GM19324 (cell line): ENCODE measurements at regions not wholly inside any gene's neighbourhood (a gene's known extent, or its start where the extent isn't known, plus 50 kb on each side); places are given as distances from the start of the nearest gene placed in this dataset.

Experiments
- ATAC-seq: cut with Tn5 transposase; IDR thresholded peaks from one replicate; pipeline ENCODE4 v1.9.1; 2021; ENCODE audit warnings: mild to moderate bottlenecking, moderate library complexity; ENCODE audit not compliant: unreplicated experiment, low FRiP score

DNA sequence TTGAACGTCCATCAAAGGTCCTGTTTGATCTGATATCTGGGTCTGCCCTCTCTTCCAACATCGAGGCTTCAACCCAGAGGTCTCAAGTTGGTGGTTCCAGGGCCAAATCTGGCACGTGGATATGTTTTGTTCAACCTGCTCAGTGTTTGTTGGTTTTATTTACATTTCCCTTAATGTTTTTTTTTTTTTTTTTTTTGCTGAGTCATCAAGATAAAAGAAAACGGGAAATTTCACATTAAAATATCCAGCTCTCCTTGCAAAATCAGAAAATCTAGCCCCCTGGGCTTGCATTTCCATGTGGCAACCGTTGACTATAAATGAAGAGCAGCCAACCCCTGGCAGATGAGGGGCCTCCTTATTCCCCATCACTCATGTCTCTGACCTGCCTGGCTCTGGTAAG is 765.6 kb upstream of the TBX3 start:
- no peak for ATAC-seq

DNA sequence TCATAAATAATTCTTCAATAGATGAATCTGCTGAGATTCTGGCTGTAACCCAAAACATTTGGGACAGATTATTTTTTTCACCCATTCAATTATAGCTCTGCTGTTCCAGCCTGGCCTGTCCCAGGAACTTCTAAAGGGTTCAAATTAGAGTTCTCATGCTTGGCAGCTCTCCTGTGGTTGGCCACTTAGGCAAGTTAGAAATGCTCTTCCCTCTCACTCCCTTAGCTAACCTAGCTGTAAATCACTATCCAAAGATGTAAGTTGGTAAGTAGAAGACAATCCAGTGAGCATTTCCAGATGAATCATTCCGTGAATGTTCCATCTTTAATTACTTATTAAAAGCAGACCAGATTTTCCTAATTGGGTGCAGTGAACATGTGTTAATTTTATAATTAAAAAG is 760.4 kb upstream of the TBX3 start:
- no peak for ATAC-seq

DNA sequence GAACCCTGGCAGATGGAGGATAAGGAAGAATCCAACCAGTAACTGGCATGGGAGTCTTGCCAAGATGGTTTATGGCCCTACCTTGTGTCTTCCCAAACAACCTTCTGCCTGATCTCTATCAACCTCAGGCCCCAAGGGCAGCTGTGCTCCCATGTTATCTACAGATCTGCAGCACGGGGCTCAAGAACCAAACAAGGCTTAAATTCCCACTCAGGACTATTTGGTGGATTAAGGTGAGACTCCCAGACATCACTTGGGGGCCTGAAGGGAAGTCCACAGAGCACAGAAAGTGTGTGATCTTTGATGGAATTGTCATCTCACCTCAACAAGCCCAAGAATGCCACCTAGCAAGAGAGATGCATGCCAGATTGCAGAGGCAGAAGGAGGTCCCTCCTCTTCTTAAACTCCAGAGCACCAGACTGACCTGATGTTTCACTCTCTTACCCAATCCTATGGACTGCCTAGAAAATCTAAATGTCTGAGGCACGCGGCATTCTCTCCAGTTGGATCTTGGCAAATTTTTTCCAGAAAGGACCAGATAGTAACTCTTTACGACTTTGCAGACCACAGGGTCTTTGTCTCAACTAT is 759.5 kb upstream of the TBX3 start:
- ATAC-seq, result no peak

DNA sequence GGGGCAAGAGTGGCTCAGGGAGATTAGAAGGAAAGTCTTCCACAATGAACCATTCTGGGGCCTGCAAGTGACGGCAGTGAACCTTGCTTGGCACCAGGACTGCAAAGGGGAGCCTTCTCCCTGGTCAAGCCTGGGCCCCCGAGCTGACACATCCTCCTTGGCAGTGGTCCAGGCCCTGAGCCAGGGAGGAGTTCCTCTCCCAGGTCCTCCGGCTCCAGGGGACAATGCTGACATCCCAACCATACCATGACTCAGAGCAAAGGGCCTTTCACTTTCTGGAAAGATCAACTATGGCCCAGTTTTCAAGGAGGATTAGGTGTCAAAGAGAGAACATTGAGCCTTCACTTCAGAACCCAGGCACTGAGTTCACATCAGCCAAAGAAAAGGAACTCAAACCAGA is 756.5 kb upstream of the TBX3 start:
- ATAC-seq, result no peak

DNA sequence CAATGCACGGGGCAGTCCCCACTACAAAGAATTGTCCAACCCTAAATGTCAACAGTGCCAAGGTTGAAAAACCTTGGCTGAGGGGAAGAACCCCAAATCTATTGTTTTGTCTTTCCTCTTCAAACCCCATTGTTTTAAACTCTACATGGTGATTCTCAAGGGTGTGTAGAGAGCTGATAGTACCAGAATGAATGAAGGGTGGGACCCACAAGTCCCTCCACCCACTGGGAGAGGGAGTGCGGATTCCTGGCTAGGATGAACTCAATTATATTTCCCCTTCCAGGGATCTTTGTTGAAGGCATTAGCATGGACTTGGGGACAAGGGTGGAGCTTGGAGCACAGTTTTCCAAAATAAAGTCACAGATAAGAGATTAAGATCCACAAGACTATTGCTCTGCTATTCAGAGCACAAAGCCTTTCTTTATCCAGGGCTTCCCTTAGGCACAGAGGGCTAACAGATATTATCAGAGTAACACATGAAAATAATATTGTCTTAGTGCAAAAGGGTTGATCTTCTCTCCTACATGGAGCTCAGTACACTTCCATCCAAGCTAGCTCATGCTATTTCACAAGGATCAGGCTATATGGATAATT is 755.1 kb upstream of the TBX3 start:
- ATAC-seq, result no peak

DNA sequence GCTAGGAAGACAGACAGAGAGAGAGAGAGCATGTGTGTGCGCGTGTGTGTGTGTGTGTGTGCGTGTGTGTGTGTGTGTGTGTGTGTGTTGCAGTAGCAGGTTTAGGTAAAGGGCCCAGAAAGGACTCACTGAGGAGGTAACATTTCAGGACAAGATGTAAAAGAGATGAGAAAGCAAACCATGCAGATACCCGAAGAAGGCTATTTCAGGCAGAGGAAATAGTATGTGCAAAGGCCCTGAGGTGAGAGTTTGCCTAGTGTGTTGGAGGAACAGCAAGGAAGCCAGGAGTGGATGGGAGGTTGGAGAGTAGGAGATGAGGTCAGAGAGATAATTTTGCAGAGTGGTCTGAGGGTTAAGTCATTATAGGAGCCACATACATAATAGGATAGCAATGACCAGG is 754.3 kb upstream of the TBX3 start:
- ATAC-seq, result no peak

DNA sequence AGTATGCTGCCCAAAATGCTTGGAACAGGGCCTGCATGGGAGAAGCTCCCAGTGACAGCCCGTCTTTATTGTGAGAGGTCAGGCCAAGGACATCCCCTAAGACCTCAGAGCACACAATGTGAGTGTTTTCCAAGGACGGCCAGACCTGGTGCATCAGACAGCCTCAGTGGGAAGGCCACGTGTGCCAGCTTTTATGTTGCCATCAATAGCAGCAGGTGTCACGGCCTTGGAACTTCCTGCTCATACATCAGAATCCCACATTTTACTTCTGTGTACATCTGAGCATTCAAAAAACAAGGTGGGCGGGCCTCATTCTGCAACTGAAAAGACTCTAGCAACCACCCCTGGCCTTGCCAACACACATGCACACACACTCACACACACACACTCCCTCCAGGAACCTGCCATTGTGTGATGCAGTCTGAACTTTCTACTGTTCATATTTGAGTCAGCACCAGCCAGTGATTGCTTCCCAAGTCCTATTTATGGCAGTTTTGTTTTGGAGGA is 753.1 kb upstream of the TBX3 start:
- no peak for ATAC-seq

DNA sequence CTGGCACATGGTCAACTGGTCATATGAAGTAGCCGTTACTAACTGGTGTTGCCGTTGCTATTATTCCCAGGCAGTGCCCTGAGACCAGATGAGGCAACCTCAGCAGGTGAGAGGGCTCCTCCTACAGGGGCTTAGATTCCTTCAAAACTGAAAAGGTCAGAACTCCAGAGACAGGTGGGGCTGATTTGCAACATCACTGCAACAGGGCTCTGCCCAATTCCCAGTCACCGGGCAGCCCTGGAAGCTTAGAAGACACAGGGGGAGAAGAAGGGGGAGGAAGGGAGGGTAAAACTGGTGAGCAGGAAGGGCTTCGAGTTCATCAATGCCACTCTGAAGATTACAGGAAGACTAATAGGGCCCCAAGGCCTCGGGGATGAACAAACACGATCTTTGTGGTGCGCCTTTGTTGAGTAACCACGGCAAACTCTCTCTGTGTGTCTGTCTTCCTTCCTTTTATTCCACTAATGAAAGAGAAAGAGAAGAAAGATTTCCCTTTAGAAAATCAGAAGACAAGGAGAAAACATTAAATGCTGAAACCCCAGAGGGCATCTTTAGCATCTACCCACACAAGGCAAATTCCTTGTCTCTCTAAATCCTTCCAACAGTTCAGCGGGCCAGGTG is 749.1 kb upstream of the TBX3 start:
- ATAC-seq, result no peak

DNA sequence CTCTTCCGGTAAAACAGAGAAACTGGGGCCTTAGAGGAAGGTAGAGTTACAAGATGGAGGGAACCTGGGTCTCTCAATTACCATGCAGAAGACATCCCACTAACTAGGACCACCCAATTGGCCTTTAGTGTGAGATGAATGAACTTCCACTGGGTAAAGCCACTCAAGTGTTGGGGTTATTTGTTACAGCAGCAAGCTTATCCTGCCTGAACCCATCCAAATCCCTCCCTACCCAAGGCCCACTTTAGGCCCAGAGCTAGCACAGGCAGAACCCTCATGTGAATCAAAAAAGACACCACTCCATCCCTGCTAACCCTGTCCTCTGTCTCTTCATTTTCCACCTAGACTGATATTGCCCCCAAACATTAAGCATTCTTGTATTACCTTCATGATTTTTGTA is 746.7 kb upstream of the TBX3 start:
- no peak for ATAC-seq

DNA sequence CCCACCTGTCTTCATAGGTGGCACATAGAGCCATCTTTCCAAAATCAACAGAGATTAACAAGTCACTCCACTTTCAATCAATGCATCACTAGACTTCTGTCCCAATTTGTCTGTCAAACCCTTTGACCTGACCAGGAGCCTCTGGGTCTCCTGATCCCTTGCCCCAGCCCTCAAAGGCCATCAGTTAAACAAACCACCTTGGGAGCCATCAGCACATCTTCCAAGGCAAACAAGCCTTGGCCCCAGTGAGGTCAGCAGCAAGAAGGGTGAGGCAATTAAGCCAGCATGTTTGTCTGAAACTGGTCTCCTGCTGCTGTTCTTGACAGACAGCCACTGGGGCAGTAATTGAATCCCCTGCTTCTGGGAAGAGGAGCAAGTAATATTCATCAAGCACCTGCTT is 742.8 kb upstream of the TBX3 start:
- ATAC-seq, result no peak

DNA sequence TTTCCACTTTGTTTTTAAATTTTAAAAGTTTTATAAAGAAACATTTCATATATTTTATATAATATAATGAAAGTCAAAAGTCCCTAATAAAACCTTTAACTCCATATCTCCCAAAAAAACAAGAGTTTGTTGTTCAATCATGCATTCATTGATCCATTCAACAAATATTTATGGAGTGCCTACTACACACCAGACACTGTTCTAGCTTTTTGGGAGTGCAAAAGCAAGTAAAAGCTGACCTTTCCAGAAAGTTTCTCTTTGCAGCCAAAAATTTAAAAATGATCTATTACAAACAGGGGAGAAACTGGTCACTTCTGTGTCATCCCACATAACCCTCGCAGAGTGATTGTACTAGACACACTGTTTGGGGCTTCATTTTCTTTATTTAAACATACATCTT is 740.0 kb upstream of the TBX3 start:
- no peak for ATAC-seq

DNA sequence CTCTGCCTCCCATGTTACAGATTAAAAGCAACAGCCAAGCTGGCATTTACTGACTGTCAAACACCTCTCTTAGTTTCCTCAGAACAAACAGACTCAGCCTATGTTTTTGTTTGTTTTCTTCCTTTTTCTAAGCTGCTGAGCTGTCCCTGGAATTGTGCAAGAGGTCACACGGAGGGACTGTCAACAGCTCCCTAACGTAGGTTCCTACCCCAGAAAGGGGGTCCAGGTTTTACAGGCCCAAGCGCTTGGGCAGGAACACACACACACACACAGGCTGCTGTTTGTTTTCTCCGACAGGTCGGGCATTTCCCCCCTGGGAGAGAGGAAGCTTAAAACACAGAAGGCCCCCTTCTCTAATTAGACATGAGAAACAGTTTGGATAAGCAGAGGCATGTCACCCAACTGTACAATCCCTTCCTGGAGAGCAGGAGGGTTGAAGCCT is 739.6 kb upstream of the TBX3 start:
- no peak for ATAC-seq

DNA sequence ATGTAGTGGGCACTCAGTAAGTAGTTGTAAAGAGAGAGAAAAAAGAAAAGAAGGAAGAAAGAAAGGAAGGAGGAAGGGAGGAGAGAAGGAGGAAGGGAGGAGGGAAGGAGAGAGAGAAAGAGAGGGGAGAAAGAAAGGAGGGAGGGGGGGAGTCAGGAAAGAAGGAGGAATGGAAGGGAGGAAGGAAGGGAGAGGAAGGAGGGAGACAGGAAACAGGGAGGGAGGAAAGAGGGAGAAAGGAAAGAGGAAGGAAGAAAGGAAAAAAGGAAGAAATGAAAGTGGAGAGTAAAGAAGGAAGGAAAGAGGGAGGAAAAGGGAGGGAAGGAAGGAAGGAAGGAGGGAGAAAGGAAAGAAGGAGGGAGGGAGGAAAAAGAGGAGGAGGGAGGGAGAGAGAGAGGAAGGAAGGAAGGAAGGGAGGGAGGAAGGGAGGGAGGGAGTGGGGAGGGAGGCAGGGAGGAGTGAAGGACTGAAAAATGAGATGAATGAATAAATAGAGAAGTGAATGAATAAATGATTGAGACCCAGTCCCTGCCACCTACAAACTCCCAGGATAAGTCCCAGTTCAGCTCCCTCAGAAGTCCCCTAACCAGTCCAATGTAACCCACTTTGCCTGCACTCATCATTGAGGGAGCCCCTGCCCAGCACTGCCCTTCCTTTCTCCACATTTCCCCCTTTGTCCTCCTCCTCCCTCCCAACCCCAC is 739.0 kb upstream of the TBX3 start:
- ATAC-seq, result no peak

DNA sequence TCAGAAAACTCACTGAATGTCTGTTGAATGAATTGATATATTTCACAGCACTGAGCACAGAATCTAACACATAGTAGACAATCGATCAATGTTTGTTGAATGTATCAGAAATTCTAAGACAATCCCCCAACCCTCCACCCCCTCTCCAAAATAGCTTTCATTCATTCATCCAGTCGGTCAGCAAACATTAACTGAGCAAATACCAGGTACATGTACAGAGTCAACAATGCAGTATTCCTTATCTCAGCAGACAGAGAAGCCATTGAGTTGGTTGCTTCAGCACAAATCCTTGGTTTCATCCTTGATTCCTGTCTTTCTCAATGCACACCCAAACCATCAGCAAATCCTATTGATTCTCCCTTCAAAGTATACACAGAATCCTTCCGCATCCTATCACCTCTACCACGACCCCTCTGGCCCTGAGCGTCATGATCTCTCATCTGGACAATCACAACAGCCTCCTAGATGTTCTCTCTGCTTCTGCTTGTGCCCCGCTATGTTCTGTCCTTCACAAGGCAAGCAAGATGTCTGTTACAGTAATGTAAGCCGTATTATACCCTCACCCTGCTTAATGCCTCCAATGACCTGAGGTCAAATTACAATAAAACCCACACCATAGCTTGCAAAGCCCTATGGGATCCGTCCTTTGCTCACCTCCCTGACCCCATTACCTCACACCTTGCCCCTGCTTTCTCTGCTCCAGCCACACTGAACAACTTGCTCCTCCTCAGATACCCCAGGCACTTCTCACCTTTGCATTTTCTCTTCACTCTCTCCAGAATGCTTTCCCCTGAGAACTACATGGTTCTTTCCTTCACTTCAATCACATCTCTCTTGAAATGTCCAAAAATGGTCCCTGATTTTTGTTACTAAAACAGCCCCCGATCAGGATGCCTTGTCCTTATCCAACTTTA is 738.1 kb upstream of the TBX3 start:
- no peak for ATAC-seq

DNA sequence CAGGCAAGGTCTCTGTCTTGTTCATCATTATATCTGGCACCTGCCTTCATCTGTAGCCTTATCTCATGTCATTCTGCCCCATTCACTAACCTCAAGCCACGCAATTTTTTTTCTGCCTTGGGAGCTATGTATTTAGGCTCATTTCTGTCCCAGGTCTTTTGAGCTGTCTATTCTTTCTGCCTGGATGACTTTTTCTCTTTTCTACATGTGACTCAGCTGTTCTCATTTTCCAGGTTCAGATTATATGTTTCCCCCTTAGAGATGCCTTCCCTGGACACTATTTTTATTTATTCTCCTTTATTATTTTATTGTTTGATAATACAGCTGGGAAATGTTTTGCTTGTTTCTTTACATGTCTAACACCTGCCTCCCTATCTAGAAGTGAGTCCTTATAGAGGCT is 737.4 kb upstream of the TBX3 start:
- no peak for ATAC-seq

DNA sequence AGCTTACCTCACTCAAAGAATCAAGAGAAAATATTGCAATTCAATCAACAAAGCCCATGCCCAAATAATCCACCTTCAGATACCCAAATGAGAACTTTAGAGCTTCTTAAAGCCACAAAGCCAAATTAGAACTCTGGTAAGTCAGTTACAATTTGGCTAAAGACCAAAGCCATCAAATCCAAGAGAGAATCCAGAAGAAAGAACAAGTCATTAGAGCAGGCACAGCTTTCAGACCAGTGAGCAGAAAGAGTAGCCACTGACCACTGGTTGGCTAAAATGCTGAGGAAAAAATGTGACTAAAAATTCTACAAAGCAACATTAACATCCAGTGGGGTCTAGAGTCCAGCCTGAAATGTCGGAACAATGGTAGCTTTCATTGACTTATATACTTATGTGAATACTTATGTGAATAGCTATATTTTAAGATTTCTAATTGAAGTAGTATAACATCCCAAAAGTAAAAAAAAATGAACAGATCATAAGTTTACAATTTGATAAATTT is 735.2 kb upstream of the TBX3 start:
- ATAC-seq, result no peak

DNA sequence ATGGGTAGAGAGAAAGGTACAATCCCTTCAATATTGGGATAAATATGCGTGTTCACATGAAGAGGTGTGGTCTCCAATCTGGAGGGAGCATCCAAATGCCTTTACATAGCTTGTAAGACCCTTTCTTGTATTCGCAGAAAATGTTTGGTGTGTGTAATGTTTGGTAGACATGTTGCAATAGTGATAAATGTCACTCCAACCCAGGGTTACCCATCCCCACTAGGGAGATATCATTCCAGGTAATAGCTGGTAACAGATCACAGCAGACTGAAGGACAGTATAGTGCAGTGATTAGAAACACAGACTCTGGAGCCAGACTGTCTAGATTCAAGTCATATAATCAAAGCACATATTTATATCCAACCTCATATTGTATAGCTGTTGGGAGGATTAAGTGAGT is 733.6 kb upstream of the TBX3 start:
- ATAC-seq, result no peak

DNA sequence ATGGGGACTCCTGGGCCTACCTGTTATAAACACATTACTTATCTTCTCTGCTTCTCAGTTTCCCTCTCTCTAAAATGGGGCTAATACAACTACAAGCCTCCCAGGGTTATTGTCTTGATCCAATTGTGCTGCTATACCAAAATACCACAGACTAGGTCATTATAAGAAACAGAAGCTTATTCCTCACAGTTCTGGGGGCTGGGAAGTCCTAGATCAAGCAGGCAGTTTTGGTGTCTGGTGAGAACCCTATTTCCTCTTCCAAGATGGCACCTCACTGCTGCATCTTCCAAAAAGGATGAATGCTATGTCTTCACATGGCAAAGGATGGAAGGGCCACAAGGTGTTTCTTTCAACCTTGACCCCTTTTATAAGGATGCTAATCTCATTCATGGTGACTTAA is 732.9 kb upstream of the TBX3 start:
- no peak for ATAC-seq

DNA sequence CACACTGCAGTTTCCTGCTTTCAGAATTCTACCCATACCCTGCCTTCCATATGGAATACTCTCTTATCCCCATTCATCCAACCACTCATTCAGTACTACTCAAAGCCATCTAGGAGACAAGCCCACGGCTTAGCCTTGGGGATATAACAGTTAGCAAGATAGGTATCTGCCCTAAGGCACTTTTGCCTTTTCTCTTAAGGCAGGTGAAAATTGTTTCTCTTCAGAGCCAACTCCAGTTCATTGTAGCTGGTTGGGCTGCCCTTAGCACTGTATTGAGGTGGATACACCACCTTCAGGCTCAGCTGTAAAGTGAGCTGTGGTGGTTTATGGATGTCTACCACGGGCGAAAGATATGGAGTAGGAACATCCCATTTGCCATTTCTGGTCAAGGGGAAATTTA is 729.7 kb upstream of the TBX3 start:
- ATAC-seq, result no peak

DNA sequence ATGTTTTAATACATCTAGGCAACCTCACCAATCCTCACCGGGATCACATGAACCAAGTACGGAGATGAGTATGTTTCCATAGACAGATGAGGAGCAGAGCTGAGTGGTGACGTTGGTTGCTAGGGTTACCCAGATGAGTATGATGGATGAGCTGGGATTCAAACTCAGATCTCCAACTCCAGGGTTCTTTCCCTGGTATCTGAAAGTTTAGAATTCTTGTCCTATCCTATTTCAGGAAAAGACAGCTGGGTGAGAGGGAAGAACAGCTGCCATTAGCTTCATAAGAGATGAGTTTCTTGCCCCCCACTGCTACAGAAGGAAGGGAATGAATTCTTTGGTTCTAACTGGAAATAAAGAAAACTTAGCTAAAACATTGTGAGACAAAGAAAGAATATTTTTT is 728.9 kb upstream of the TBX3 start:
- no peak for ATAC-seq
